Right atrium auricular region (tissue), 2 donors: ENCODE measurements at regions not wholly inside any gene's neighbourhood (a gene's known extent, or its start where the extent isn't known, plus 50 kb on each side); places are given as distances from the start of the nearest gene placed in this dataset.

ENCODE experiments used
- DNase-seq: peaks from one replicate; pipeline ENCODE4 v3.0.0-alpha.2; 2019; ENCODE audit warnings: low spot score
- H3K27ac ChIP-seq, 2 donors: fragments of 200-600 bp; sonication (generic); 1 replicate in 1 of 2; 2 replicates in 1 of 2; pipeline ENCODE4 v1.5.1; 2016 to 2019
- H3K27me3 ChIP-seq, 2 donors: fragments of 200-600 bp; sonication (generic); one replicate each; pipeline versions ENCODE4 v1.5.1 to v1.6.0; 2017 to 2019
- H3K36me3 ChIP-seq: fragments of 200-600 bp; sonication (generic); one replicate; pipeline ENCODE4 v1.5.1; 2016
- H3K4me1 ChIP-seq, 2 donors: fragments of 200-600 bp; sonication (generic); one replicate each; pipeline versions ENCODE4 v1.5.1 to v1.6.0; 2017 to 2019
- H3K4me3 ChIP-seq, 2 donors: fragments of 200-600 bp; sonication (generic); 1 replicate in 1 of 2; 2 replicates in 1 of 2; pipeline ENCODE4 v1.5.1; 2017 to 2019; ENCODE audit warnings: mild to moderate bottlenecking in 1 of 2, moderate library complexity in 1 of 2
- H3K9me3 ChIP-seq, 2 donors: fragments of 200-600 bp; sonication (generic); one replicate each; pipeline ENCODE4 v1.5.1; 2019
- CTCF ChIP-seq, 2 donors: fragments of 200-600 bp; sonication (generic); IDR thresholded peaks; one replicate each; pipeline ENCODE4 v1.5.1; 2019; ENCODE audit warnings: antibody characterized with exemption in 2 of 2

GRCh38 chr1:181396171-181396670, 87.1 kb upstream of the CACNA1E start:
- no peak overlapping the region for H3K4me3 ChIP-seq
- no peak overlapping the region for H3K27ac ChIP-seq
- H3K27me3 ChIP-seq, result no peaks in the 10 kb centered on the region
- H3K9me3 ChIP-seq, result no peaks in the 10 kb centered on the region
- TF ChIP-seq CTCF (IDR thresholded peaks at IDR 0.05), result no peak
- no peaks in the 10 kb centered on the region for H3K36me3 ChIP-seq
- no peaks in the 10 kb centered on the region for H3K4me1 ChIP-seq
- no peak for DNase-seq

- no peak for DNase-seq
- H3K4me3 ChIP-seq, result no peak overlapping the region
- no peaks in the 10 kb centered on the region for H3K36me3 ChIP-seq
- H3K9me3 ChIP-seq, result no peaks in the 10 kb centered on the region
- H3K27me3 ChIP-seq, result no peaks in the 10 kb centered on the region
- H3K4me1 ChIP-seq, result no peaks in the 10 kb centered on the region
- H3K27ac ChIP-seq, result no peak overlapping the region
- TF ChIP-seq CTCF (IDR thresholded peaks at IDR 0.05), result no peak
Observed at GRCh38 chr1:181396811-181397210, 86.5 kb upstream of the CACNA1E start.

- DNase-seq, result no peak
- TF ChIP-seq CTCF (IDR thresholded peaks at IDR 0.05), result no peak
- Histone ChIP-seq H3K27ac (no peak overlapping the region), H3K36me3 (no peaks in the 10 kb centered on the region), H3K4me3 (no peak overlapping the region), H3K27me3 (no peaks in the 10 kb centered on the region), H3K4me1 (no peaks in the 10 kb centered on the region), H3K9me3 (no peaks in the 10 kb centered on the region)
Observed at GRCh38 chr1:181397845-181398244, 85.5 kb upstream of the CACNA1E start.

GRCh38 chr1:181398544-181398943, 84.8 kb upstream of the CACNA1E start:
- Histone ChIP-seq H3K4me3 (no peak overlapping the region), H3K4me1 (no peaks in the 10 kb centered on the region), H3K36me3 (no peaks in the 10 kb centered on the region), H3K9me3 (no peaks in the 10 kb centered on the region), H3K27ac (no peak overlapping the region), H3K27me3 (no peaks in the 10 kb centered on the region)
- DNase-seq, result no peak
- no peak for TF ChIP-seq CTCF (IDR thresholded peaks at IDR 0.05)

- Histone ChIP-seq H3K4me3 (no peak overlapping the region), H3K27me3 (no peaks in the 10 kb centered on the region), H3K27ac (no peak overlapping the region), H3K9me3 (no peaks in the 10 kb centered on the region), H3K36me3 (no peaks in the 10 kb centered on the region), H3K4me1 (no peaks in the 10 kb centered on the region)
- no peak for TF ChIP-seq CTCF (IDR thresholded peaks at IDR 0.05)
- DNase-seq, result no peak
Observed at GRCh38 chr1:181405584-181405983, 77.7 kb upstream of the CACNA1E start.

- no peaks in the 10 kb centered on the region for H3K9me3 ChIP-seq
- no peak overlapping the region for H3K27ac ChIP-seq
- no peaks in the 10 kb centered on the region for H3K27me3 ChIP-seq
- no peak for TF ChIP-seq CTCF (IDR thresholded peaks at IDR 0.05)
- DNase-seq, result no peak
- H3K4me1 ChIP-seq, result no peaks in the 10 kb centered on the region
- no peak overlapping the region for H3K4me3 ChIP-seq
- no peaks in the 10 kb centered on the region for H3K36me3 ChIP-seq
Observed at GRCh38 chr1:181406989-181407388, 76.3 kb upstream of the CACNA1E start.
